HG03039 (cell line): ENCODE measurements at regions not wholly inside any gene's neighbourhood (a gene's known extent, or its start where the extent isn't known, plus 50 kb on each side); places are given as distances from the start of the nearest gene placed in this dataset.

Experiments
- ATAC-seq: cut with Tn5 transposase; IDR thresholded peaks from one replicate; pipeline ENCODE4 v1.9.1; 2021; ENCODE audit warnings: mild to moderate bottlenecking, moderate library complexity; ENCODE audit not compliant: unreplicated experiment

- ATAC-seq, result no peak
Measured at GRCh38 chr2:121038431-121038830, 246.6 kb downstream of the TFCP2L1 start.

- ATAC-seq, result no peak
Measured at GRCh38 chr2:121038891-121039616, 245.9 kb downstream of the TFCP2L1 start.

GRCh38 chr2:121039679-121040078, 245.3 kb downstream of the TFCP2L1 start:
- no peak for ATAC-seq

- no peak for ATAC-seq
Measured at GRCh38 chr2:121041516-121041915, 243.5 kb downstream of the TFCP2L1 start.

- no peak for ATAC-seq
Measured at GRCh38 chr2:121043061-121043826, 241.8 kb downstream of the TFCP2L1 start.

GRCh38 chr2:121043827-121044222, 241.2 kb downstream of the TFCP2L1 start:
- ATAC-seq, result no peak

GRCh38 chr2:121044412-121044811, 240.6 kb downstream of the TFCP2L1 start:
- no peak for ATAC-seq

GRCh38 chr2:121045245-121045644, 239.8 kb downstream of the TFCP2L1 start:
- no peak for ATAC-seq

- ATAC-seq, result no peak
Measured at GRCh38 chr2:121046335-121046734, 238.7 kb downstream of the TFCP2L1 start.

- no peak for ATAC-seq
Measured at GRCh38 chr2:121047383-121047782, 237.6 kb downstream of the TFCP2L1 start.

- no peak for ATAC-seq
Measured at GRCh38 chr2:121049131-121049530, 235.9 kb downstream of the TFCP2L1 start.

- no peak for ATAC-seq
Measured at GRCh38 chr2:121049950-121050585, 234.9 kb downstream of the TFCP2L1 start.

- no peak for ATAC-seq
Measured at GRCh38 chr2:121051311-121051710, 233.7 kb downstream of the TFCP2L1 start.

- no peak for ATAC-seq
Measured at GRCh38 chr2:121052023-121052422, 233.0 kb downstream of the TFCP2L1 start.

- no peak for ATAC-seq
Measured at GRCh38 chr2:121052521-121052920, 232.5 kb downstream of the TFCP2L1 start.

- ATAC-seq, result no peak
Measured at GRCh38 chr2:121055088-121055487, 229.9 kb downstream of the TFCP2L1 start.

- no peak for ATAC-seq
Measured at GRCh38 chr2:121055501-121055900, 229.5 kb downstream of the TFCP2L1 start.

- ATAC-seq, result no peak
Measured at GRCh38 chr2:121058852-121059558, 226.0 kb downstream of the TFCP2L1 start.

- ATAC-seq, result no peak
Measured at GRCh38 chr2:121059651-121060649, 225.1 kb downstream of the TFCP2L1 start.

GRCh38 chr2:121061633-121062032, 223.4 kb downstream of the TFCP2L1 start:
- ATAC-seq, result no peak
